OCI-LY7 (cell line): ENCODE measurements at regions not wholly inside any gene's neighbourhood (a gene's known extent, or its start where the extent isn't known, plus 50 kb on each side); places are given as distances from the start of the nearest gene placed in this dataset.

Experiments
- EZH2phosphoT487 ChIP-seq: fragments of 200-600 bp; sonication (generic); IDR thresholded peaks from 2 replicates; pipeline ENCODE4 v1.6.1; 2018; ENCODE audit warnings: low read depth, borderline replicate concordance, mild to moderate bottlenecking, mixed run types, antibody characterized with exemption, low read length, moderate library complexity, mixed read lengths
- TF ChIP-seq, protein P1 (sequence below): fragments of 200-600 bp; sonication (generic); conservative IDR thresholded peaks from 2 replicates; pipeline ENCODE4 v1.5.1; 2014; ENCODE audit warnings: mild to moderate bottlenecking, antibody characterized with exemption, low read length, moderate library complexity, mixed read lengths

- TF ChIP-seq, protein P1, sequence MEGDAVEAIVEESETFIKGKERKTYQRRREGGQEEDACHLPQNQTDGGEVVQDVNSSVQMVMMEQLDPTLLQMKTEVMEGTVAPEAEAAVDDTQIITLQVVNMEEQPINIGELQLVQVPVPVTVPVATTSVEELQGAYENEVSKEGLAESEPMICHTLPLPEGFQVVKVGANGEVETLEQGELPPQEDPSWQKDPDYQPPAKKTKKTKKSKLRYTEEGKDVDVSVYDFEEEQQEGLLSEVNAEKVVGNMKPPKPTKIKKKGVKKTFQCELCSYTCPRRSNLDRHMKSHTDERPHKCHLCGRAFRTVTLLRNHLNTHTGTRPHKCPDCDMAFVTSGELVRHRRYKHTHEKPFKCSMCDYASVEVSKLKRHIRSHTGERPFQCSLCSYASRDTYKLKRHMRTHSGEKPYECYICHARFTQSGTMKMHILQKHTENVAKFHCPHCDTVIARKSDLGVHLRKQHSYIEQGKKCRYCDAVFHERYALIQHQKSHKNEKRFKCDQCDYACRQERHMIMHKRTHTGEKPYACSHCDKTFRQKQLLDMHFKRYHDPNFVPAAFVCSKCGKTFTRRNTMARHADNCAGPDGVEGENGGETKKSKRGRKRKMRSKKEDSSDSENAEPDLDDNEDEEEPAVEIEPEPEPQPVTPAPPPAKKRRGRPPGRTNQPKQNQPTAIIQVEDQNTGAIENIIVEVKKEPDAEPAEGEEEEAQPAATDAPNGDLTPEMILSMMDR: peak; percentile 85
- TF ChIP-seq EZH2phosphoT487: no peak
Observed at GRCh38 chr3:178436773-178437172, 99.5 kb upstream of the KCNMB2 start.
